Kidney capillary endothelial cell (primary cell): ENCODE measurements at regions not wholly inside any gene's neighbourhood (a gene's known extent, or its start where the extent isn't known, plus 50 kb on each side); places are given as distances from the start of the nearest gene placed in this dataset.
"Not testable (repeated sequence)": the region's sequence is repeated elsewhere in the genome, so short reads cannot be mapped to it uniquely, and the experiment has no call there.

Source experiments
- DNase-seq: peaks from one replicate; pipeline ENCODE4 v3.0.0-alpha.2; 2018; ENCODE audit warnings: low spot score

DNA sequence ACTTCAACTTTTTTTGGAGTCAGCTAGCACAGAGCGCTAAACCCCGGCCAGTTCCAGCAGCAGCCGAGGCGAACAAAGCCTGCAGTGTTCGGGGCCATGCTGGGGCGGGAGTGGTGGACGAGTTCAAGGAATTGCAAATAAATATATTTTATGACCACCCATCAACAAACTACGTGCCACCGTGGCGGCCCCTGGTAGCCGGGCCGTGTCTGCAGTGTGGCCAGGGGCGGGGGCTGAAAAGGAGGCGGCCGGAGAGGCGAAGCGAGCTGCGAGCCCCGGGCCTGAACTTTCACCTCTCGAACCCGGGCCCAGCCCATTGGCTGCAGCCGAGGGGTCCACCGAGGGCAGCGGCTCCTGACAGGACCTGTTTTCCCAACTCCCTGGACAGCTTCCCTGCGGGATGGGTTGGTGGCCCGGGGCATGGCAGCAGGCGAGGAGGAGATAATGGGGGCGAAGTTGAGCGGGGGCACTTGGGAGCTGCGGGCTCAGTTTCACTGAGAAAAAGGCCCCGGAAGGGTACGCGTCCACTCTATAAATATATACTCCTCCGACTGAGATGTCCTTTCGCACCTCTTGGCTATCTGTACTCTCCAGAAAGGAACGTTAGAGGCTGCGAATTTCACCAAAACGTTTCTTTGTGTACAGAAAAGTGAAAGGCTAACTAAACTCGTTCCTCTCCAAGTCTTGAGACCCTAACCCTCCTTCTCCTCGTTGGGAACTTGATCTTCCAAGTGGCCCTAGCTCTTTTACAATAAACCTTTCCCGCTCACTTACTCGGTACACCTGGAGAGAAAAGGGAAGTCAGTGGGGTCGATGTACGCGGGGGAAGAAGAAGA is 164.6 kb upstream of the PPP1R3A start:
- peak; percentile 3 for DNase-seq

DNA sequence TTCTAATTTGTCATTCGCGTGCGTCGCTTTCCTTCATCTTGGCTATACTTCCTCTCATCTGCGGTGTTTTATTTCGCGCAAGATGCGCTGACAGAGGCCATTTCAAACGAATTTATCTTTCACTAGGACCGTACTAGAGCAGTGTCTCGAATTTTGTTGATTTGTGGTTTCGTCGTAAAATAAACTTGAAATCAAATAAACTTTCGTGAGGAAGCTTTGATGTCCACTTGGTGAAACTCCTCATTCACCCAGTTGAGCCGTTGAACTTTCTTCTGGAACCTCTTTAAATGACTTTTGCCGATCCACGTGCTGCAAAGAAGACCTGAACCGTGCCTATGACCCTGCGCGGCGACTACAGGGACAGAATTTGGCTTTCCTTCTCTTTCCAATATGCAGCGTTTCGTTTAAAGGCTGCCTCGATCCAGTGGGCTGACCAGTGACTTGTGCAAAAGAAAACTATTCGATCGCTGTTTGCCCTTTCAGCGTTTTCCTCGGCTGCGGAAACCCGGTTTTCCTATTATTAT is 163.9 kb upstream of the PPP1R3A start:
- DNase-seq: peak; percentile 23

DNA sequence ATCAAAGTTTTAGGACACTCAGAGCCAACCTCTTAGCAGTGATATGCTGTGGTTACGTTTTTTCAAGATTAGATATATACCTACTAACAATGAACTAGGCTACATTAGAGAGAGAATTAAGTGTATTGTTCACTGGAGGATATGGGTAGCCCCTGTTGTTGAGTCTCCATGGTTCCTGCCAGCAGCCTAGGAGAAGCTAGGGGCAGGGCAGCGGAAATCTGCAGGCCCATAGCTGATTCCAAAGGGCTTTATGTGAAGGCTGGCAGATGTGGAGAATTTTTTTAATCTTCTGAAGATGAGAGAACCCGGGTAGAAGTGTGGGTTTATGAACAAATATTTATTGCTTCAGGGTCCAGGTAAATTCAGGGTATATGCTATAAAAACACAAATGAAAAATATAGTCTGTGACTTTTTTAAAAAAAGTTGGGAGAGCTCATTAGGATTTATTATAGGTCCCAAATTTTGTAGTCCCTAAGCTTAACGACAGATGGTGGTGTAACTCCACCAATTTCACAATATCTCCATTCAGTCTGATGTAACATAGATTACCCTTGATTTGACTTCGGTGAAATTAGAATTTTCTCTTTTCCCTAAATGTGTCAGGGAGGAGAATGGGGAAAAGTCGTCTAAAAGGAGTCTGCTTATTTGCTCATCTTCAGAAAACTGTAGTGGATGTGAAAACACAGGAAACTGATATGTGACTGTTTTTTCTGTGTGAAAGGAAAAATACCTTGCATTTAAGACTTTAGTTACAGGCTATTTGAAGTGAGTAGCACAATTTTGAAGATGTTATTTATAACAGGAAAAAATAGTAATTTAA is 163.0 kb upstream of the PPP1R3A start:
- DNase-seq: peak; percentile 65

DNA sequence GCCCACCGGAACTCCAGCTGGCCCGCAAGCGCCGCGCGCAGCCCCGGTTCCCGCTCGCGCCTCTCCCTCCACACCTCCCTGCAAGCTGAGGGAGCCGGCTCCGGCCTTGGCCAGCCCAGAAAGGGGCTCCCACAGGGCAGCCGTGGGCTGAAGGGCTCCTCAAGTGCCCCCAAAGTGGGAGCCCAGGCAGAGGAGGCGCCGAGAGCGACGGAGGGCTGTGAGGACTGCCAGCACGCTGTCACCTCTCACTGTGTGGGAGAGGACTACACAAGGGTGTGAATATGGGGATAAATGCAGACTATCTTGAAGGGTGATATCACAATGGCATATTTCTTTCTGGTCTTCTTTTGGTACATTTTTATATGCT is 158.3 kb upstream of the PPP1R3A start:
- DNase-seq: not testable (repeated sequence)

DNA sequence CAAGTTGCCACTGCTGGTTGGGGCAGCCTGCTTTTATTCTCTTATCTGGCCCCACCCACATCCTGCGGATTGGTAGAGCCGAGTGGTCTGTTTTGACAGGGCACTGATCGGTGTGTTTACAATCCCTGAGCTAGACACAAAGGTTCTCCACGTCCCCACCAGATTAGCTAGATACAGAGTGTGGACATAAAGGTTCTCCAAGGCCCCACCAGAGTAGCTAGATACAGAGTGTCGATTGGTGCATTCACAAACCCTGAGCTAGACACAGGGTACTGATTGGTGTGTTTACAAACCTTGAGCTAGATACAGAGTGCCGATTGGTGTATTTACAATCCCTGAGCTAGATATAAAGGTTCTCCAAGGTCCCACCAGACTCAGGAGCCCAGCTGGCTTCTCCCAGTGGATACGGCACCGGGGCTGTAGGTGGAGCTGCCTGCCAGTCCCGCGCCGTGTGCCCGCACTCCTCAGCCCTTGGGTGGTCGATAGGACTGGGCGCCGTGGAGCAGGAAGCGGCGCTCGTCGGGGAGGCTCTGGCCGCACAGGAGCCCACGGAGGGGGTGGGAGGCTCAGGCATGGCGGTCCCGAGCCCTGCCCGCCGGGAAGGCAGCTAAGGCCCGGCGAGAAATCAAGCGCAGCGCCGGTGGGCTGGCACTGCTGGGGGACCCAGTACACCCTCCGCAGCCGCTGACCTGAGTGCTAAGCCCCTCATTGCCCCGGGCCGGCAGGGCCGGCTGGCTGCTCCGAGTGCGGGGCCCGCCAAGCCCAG is 157.8 kb upstream of the PPP1R3A start:
- DNase-seq: not testable (repeated sequence)

DNA sequence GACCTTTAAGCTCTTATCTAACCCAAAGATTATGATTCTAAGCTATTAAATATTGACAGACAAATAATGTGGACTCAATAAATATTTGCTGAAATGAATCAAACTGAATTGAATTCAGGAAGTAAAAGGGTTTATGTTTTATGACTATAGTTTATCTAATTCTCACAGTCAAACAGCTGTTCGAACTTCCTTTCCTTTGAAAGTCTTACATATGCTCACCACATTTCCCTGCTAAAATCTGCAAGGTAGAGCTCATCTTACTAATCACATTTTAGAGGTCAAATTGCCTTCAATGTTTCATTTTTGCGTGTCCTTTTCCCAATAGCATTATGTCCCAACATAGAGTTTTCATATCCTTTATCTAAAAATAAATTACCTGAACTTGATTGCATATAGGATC is 154.9 kb upstream of the PPP1R3A start:
- DNase-seq: no peak

DNA sequence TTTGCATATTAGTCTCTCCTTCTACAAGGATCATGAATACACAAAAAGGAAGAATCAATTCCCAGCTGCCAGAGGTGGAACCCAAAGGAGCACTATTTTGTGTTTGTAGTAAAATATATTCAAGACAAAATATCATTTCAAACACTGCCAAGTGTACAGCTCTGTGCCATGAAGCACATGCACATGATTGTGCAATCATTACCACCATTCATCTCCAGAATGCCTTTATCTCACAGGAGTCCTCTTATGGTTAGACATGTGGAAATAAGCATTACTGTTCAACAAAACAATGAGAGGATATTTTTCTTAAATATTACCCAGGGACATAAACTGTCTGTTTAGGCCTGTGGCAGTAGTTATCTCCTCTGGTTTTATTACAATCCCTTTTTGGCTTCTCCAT is 151.4 kb upstream of the PPP1R3A start:
- DNase-seq: no peak

DNA sequence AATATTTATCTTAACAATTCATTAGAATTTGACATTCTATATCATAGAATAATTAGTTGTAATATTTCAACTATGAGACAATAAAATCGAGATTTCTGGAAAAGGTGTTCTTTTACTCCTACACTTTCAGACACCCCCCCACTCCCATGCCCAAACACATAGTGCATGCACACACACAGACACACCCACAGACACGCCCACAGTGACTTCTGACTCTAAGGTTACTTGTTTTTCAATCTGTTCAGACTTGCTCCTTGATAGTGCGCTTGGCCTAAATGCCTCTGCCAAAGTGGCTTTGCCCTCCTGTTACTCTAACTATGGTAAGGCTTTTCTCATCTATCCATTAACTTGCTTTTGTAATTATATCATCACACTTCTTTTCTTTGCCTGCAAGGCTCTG is 144.0 kb upstream of the PPP1R3A start:
- no peak for DNase-seq

DNA sequence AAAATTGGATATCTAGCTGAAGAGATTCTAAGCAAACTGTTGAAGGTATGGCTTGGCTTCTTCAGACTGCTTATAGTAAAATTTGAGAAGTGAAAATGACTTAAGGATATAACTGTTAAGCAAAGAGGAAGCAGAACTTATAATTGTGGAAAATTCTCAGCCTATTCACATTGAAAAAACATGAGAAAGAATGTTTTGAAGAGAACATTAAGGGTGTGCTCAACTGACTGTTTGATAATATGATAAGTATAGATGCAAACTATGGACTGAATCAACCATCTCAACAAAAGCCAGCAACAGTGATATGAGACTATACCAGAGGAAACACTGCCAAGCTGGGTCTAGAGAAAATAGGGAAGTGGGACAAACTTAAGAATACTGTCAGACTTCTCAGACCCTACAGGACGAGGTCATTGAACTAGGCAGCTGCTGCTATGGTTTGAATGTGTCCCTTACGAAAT is 133.1 kb upstream of the PPP1R3A start:
- DNase-seq: no peak

DNA sequence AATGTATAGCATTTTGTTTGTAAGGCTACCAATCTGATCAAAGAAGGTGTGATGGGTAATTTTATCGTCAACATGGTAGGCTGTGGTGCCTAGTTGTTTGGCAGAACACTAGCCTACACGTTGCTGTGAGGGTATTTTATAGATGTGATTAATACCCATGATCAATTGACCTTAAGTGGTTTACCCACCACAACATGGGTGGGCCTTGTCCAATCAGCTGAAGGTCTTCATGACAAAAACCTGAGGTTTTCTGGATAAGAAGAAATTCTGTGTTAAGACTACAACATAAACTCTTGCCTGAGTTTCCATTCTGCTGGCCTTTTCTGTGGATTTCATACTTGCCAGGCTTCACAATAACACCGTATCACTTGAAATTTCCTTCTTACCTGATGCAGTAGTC is 131.8 kb upstream of the PPP1R3A start:
- no peak for DNase-seq

DNA sequence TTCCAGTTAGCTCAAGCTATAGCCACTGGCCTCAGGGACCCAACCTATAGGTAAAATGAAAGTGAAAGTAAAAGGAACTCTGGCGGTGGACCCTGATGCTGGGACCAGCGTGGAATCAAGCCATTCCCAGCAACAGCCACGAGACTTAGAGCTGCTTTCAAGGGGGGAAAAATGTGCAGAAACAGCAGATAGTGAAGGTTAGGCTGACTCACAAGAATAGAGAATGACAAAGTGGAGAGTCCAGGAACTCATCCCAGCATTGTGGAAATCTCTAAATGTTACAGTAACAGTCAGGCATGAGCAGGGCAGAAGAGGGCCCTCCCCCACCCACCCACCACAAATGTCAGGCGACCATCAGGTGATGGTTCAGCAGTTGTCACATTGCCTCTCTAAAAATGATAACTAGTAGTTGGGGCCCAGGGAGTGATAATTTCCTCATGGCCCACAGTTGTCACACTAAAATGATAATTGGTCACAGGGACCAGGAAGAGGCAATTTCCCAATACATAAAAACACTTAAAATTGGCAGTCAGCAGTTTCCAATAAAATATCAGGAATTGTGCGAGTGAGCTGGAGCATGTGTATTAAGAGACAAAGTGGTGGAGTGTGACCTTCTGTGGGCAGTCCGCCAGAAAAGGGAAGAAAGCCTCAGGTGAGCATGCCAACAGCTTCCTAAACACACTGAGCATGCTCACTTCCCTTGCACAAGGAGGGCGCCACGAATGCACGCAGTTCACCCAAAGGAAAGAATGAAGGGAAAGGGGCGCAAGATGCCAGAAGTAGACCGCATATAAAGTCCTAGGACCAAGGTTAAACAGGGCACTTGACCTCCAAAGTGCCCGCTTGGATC is 129.8 kb upstream of the PPP1R3A start:
- no peak for DNase-seq

DNA sequence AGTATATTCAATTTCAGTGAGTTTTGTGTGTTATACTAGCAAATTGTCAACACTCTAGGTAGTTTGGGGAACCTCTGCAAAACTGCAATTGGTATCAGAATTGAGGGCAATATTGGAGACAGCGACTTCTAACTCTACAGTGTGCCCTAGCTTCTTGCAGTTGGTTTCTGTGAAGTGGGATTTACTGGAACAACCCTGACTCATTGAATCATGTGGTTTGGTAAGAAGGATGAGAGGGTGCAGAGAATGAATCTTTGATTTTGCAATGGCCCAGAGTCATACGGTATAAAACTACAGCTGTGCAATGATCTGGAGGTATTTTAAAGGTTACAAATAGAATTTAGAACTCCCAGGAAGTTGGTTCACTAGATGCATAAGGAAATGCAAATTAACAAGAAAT is 129.1 kb upstream of the PPP1R3A start:
- DNase-seq: no peak

DNA sequence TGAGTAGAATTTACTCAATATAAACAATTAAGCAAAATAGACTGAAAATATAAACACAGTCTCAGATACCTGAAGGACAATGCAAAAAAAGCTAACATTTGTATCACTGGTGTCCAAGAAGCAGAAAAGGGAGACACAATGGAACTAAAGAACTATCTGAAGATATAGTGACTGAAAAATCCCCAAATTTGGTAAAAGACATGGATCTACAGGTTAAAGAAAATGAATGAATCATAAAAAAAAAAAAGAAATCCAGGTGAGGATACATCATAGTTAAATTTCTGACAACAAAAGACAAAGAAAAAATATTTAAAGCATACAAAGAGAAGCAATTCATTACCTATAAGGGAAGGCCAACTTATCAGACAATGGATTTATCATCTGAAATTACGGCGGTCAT is 114.7 kb upstream of the PPP1R3A start:
- no peak for DNase-seq

DNA sequence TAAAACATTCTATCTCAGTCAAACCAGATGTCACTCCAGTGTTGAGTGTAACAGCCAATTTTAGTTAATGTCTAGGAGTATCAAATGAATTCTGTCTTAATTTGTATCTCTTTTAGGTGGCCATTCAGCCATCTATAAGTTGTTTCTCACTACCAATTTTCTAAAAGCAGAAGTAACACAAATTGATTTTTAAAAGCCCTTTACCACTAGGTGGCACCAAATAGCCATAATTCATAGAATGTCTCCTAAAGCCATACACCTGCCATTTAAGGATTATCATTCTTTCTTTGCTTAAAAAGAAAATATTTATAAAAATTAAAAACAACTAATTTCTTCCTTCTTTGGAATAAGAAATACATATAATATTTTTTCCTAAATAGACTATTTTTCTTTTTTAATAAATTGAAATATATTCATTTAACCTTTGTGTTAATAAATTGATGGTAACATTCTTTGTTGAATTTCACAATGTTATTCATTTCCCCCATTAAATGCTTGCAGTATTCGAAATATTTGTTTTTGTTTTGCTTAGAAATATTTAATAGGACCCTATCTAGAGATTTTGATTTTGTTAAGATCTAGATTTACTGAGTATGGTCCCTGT is 107.8 kb upstream of the PPP1R3A start:
- peak; percentile 61 for DNase-seq

DNA sequence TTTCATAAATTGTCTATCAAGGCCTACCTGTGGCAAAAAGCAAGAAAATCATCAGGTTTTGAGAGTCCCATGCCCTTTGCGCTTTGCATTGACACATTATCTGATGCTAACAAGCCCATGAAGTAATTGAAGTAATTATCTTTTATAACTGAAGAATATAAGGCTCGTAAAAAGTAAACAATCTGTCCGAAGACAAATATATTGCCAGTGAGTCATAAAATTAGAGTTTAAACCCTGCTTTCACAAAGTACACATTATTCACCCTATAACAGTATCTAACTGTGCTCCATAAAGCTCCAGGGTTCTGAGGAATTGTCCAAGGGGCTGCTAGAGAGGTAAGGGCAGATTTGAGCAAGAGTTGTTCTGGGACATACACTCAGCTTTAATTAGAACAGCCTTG is 102.3 kb upstream of the PPP1R3A start:
- DNase-seq: no peak

DNA sequence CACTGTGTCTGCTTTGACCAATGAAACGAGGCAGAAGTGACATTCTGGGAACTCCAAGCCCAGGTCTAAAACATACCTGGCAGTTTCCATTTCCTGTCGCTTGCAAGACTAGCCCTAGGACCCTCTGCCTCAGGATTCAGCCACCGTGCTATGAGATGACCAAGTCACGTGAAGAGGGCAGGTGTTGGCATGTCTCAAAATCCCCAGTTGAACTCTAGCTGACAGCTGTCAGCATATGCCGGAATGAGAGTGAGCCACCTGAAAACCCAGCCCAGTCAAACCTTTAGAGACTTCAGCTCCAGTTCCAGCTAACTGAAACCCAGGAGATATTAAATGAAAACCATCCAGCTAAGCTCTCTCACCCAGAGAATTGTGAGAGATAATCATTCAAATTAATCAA is 89.9 kb upstream of the PPP1R3A start:
- DNase-seq: no peak

DNA sequence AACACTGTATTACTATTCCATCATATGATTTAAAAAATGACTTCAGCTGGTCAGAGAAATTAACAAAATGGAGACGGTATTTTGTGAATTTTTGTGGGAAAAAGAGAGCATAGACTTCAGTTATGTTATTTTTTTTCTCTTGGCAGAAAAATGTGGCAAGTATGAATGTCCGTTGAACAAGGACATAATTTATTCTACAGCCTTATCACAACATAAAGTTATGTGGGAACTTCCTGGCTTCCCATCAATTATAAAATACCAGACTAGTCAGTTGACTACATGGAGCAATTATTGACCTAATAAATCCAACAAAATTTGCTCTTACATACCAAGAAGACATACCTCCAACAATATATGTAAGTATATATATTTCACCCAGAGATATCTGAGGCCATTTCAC is 88.6 kb upstream of the PPP1R3A start:
- DNase-seq: no peak

DNA sequence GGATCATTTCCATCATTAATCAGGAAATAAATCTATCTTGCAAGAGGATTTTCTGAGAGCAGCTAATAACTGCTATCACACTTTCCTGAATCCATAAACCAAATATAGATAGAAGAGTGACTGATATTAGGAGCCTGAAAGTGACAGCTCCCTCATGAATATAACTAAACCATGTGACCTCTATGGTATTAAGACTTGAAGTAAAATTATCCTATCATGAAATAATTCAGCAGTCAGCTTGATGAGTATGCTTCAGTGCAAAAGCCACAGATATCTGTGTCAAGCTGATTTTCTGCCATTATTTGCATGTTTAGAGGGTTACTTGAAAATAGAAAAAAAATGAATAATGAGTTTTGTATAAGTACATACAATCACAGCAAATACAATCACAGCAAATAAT is 80.1 kb upstream of the PPP1R3A start:
- no peak for DNase-seq

DNA sequence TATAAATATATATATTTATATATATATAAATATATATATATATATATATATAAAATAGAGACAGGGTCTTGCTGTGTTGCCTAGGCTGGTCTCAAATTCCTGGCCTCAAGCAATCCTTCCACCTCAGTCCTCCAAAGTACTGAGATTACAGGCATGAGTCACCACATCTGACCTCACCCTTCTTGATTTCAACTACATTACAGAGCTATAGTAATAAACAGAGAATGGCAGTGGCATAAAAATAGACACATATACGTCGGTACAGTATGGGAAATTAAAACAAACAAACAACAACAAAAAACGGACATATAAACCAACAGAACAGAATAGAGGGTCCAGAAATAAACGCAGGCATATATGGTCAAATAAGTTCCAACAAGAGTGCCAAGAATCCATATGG is 77.6 kb upstream of the PPP1R3A start:
- DNase-seq: no peak

DNA sequence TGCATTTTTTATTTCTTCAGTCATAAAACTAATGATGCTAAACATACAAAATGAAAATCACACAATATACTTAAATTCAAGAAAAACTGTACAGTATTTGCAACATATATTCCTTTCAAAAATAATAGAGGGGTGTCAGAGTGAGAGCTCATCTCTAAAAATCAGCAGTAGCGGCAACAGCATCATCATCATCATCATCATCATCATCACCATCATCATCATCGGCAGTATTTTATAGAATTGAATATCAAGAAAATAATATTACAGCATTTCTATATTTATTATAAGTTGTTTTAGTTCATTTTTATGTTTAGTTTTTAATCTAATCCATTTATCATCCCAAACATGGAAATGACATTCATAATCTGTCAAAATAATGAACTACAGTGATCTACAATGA is 67.4 kb upstream of the PPP1R3A start:
- no peak for DNase-seq

DNA sequence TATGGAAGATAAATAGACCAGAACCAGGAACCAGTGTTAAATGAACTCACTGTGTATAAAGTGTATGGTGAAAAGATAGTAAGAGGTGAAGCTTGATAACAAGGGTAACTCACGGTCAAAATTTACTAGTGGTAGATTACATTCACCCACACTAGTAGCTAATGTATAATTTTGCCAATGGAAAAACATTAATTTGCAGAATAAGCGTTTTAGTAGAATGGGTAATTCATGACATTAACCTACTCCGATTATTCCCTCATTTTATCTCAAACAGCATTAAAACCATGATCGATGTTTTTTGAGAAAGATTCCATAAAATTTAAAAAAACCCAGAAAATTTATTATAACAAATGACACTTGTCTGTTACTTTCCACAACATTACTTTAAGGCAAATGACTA is 57.7 kb upstream of the PPP1R3A start:
- DNase-seq: no peak
